ENCODE measurements at regions not wholly inside any gene's neighbourhood (a gene's known extent, or its start where the extent isn't known, plus 50 kb on each side); places are given as distances from the start of the nearest gene placed in this dataset.

- TF ChIP-seq, protein P1, sequence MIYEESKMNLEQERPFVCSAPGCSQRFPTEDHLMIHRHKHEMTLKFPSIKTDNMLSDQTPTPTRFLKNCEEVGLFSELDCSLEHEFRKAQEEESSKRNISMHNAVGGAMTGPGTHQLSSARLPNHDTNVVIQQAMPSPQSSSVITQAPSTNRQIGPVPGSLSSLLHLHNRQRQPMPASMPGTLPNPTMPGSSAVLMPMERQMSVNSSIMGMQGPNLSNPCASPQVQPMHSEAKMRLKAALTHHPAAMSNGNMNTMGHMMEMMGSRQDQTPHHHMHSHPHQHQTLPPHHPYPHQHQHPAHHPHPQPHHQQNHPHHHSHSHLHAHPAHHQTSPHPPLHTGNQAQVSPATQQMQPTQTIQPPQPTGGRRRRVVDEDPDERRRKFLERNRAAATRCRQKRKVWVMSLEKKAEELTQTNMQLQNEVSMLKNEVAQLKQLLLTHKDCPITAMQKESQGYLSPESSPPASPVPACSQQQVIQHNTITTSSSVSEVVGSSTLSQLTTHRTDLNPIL (CRISPR knock-in tag; IDR thresholded peaks at IDR 0.05; ENCODE audit: low read depth), result no peak
- TF ChIP-seq ARNTL (CRISPR knock-in tag; IDR thresholded peaks at IDR 0.05; ENCODE audit: borderline replicate concordance, low read depth) (no peak), ZFP30 (CRISPR knock-in tag; IDR thresholded peaks at IDR 0.05) (no peak), CSDC2 (CRISPR knock-in tag; IDR thresholded peaks at IDR 0.05) (no peak)
Observed at GRCh38 chr6:163725008-163725941, 310.8 kb downstream of the QKI start.

All from SK-N-SH treated with all-trans-retinoic acid at 6 μM for 48 hours (cell line).